ENCODE measurements at regions not wholly inside any gene's neighbourhood (a gene's known extent, or its start where the extent isn't known, plus 50 kb on each side); places are given as distances from the start of the nearest gene placed in this dataset.

DNA sequence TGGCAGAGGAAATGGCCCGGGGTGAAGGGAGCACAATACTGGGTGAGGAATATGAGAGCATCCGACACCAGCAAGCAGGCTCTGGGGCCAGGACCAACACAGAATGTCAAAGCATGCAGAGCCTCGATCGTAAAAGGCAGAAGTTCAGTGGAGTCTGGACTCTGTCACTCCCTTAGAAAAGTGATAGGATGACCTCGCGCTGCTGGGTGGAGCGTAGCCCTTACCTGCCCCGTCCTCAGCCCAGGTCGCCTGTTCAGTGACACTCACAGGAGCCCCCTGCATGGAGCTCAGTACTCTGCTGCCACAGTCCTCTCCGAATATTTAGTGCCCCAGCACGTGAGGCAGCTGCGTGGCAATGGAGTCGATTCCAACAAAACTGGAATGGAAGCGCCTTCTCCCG, 236.7 kb upstream of the MYT1L start:
- ATAC-seq (ENCODE audit: poor library complexity) (no peak), DNase-seq (peak in 1 of 14 experiments; percentile 24)
- no peaks in the 10 kb centered on the region for H3K36me3 ChIP-seq (ENCODE audit: insufficient read depth, low read length)
- H3K9me3 ChIP-seq (ENCODE audit: control insufficient read depth in 1 of 2, insufficient read depth in 1 of 2, low read length in 2 of 2): peaks cover 0 to 27% of the 10 kb centered on the region in 2 experiments
- no peak overlapping the region for H3K27ac ChIP-seq (ENCODE audit: low read depth in 1 of 2, low read length in 2 of 2)
- H3K9me3 Mint-ChIP-seq: no peaks in the 10 kb centered on the region
- H3K27me3 Mint-ChIP-seq: no peaks in the 10 kb centered on the region
- TF ChIP-seq, protein P1, sequence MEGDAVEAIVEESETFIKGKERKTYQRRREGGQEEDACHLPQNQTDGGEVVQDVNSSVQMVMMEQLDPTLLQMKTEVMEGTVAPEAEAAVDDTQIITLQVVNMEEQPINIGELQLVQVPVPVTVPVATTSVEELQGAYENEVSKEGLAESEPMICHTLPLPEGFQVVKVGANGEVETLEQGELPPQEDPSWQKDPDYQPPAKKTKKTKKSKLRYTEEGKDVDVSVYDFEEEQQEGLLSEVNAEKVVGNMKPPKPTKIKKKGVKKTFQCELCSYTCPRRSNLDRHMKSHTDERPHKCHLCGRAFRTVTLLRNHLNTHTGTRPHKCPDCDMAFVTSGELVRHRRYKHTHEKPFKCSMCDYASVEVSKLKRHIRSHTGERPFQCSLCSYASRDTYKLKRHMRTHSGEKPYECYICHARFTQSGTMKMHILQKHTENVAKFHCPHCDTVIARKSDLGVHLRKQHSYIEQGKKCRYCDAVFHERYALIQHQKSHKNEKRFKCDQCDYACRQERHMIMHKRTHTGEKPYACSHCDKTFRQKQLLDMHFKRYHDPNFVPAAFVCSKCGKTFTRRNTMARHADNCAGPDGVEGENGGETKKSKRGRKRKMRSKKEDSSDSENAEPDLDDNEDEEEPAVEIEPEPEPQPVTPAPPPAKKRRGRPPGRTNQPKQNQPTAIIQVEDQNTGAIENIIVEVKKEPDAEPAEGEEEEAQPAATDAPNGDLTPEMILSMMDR (IDR thresholded peaks at IDR 0.05): no peak
- H3K36me3 Mint-ChIP-seq (ENCODE audit: low read depth): no peaks in the 10 kb centered on the region
- H3K4me1 ChIP-seq (ENCODE audit: insufficient read depth, low read length): no peaks in the 10 kb centered on the region
- intact Hi-C loops (cut with DNase I, micrococcal nuclease): no loop called here
- no peaks in the 10 kb centered on the region for H3K4me1 Mint-ChIP-seq (ENCODE audit: low read depth)
- no peak overlapping the region for H3K27ac Mint-ChIP-seq
- no peak overlapping the region for H3K4me3 ChIP-seq (ENCODE audit: low read length)
- H3K4me3 Mint-ChIP-seq: no peak overlapping the region
- no peaks in the 10 kb centered on the region for H3K27me3 ChIP-seq (ENCODE audit: control insufficient read depth in 1 of 2, insufficient read depth in 2 of 2, low read length in 2 of 2)
- ChIA-PET CTCF (no interaction called here), POLR2A (no interaction called here)

DNA sequence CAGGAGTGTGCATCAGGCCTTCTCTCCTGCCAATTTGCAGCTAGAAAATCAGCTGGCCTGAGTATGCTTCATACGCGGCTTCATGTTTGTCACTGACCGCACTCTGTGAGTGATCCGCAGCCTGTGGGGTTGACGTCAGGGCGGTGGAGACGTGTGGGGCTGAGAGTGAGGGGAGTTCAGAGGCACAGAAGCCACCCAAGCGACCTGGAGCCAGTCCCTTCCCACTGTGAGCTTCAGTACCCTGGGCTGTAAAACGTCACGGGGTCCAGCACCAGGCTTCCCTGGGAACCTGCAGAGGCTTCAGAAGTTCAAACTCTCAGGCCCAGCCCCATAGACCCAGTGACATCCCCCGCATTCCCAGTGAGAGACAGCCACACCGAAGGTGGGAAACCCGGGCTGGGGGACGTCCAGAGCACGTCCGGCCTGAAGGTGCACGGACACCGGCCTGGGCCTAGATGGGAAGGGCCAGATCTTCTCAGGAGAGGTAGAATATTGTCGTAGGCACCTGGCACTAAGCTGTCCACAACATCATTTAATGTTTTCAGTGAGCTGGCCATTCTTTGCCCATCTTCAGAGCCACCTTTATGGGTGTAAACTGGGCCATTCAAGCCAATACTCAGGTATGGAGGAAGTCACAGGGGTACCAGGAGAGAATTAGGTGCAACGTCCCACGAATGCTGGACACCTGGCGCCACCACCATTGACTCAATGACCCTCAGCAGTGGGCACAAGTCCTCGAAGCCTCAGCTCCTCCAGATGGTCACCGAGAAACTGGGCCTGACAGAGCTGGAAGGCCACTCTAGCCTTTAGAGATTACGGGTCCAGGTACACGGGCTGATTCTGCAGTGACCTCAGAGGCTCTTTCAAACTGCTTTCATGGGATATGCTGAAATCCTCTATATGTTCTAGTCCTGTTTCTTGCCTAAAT, 235.6 kb upstream of the MYT1L start:
- CTCF ChIA-PET: no interaction called here
- Histone ChIP-seq H3K4me1 (ENCODE audit: insufficient read depth, low read length) (no peaks in the 10 kb centered on the region), H3K36me3 (ENCODE audit: insufficient read depth, low read length) (no peaks in the 10 kb centered on the region), H3K27ac (ENCODE audit: low read depth in 1 of 2, low read length in 2 of 2) (no peak overlapping the region), H3K9me3 (ENCODE audit: control insufficient read depth in 1 of 2, insufficient read depth in 1 of 2, low read length in 2 of 2) (peaks cover 0 to 16% of the 10 kb centered on the region in 2 experiments), H3K4me3 (ENCODE audit: low read length) (no peak overlapping the region), H3K27me3 (ENCODE audit: control insufficient read depth in 1 of 2, insufficient read depth in 2 of 2, low read length in 2 of 2) (no peaks in the 10 kb centered on the region)
- TF ChIP-seq, protein P1 (IDR thresholded peaks at IDR 0.05): no peak
- no peaks in the 10 kb centered on the region for H3K4me1 Mint-ChIP-seq (ENCODE audit: low read depth)
- DNase-seq (peak in 1 of 14 experiments; percentile 19), ATAC-seq (ENCODE audit: poor library complexity) (no peak)
- no peaks in the 10 kb centered on the region for H3K36me3 Mint-ChIP-seq (ENCODE audit: low read depth)
- intact Hi-C loops (cut with DNase I, micrococcal nuclease): no loop called here
- no peaks in the 10 kb centered on the region for H3K9me3 Mint-ChIP-seq
- no peak overlapping the region for H3K4me3 Mint-ChIP-seq
- H3K27ac Mint-ChIP-seq: no peak overlapping the region
- POLR2A ChIA-PET: no interaction called here
- H3K27me3 Mint-ChIP-seq: no peaks in the 10 kb centered on the region

DNA sequence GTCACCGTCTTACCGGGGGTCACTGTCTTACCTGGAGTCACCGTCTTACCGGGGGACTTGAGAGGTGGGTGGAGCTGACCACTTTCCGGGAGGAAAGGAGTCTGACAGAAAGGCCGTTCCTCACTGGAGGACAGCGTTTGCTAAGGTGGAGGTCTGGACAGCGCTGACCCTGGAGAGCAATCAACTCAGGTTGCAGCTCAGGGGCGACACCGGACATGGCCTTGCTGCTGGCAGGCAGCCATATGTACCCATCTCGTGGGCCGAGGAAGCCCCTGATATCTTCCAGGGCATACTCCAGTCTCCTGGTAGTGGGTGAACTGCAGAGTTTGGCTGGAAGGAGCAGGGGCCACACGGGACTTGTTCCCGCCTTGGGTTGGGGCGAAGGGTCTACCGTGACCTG, 234.6 kb upstream of the MYT1L start:
- Histone ChIP-seq H3K4me1 (ENCODE audit: insufficient read depth, low read length) (no peaks in the 10 kb centered on the region), H3K4me3 (ENCODE audit: low read length) (no peak overlapping the region), H3K27me3 (ENCODE audit: control insufficient read depth in 1 of 2, insufficient read depth in 2 of 2, low read length in 2 of 2) (no peaks in the 10 kb centered on the region), H3K9me3 (ENCODE audit: control insufficient read depth in 1 of 2, insufficient read depth in 1 of 2, low read length in 2 of 2) (peaks cover 0 to 12% of the 10 kb centered on the region in 2 experiments), H3K36me3 (ENCODE audit: insufficient read depth, low read length) (no peaks in the 10 kb centered on the region), H3K27ac (ENCODE audit: low read depth in 1 of 2, low read length in 2 of 2) (no peak overlapping the region)
- no peak overlapping the region for H3K27ac Mint-ChIP-seq
- DNase-seq (no peak), ATAC-seq (ENCODE audit: poor library complexity) (no peak)
- TF ChIP-seq, protein P1 (IDR thresholded peaks at IDR 0.05): no peak
- H3K4me1 Mint-ChIP-seq (ENCODE audit: low read depth): no peaks in the 10 kb centered on the region
- ChIA-PET POLR2A (no interaction called here), CTCF (no interaction called here)
- no peaks in the 10 kb centered on the region for H3K27me3 Mint-ChIP-seq
- H3K4me3 Mint-ChIP-seq: no peak overlapping the region
- no peaks in the 10 kb centered on the region for H3K36me3 Mint-ChIP-seq (ENCODE audit: low read depth)
- H3K9me3 Mint-ChIP-seq: no peaks in the 10 kb centered on the region
- intact Hi-C loops (cut with DNase I, micrococcal nuclease): no loop called here

Measured in CD4-positive, alpha-beta T cell (primary cell).